KMS-11 (cell line): ENCODE measurements at regions not wholly inside any gene's neighbourhood (a gene's known extent, or its start where the extent isn't known, plus 50 kb on each side); places are given as distances from the start of the nearest gene placed in this dataset.

ENCODE experiments used
- H2AFZ ChIP-seq: fragments of 200-600 bp; sonication (generic); 2 replicates; pipeline ENCODE4 v1.6.1; 2016; ENCODE audit warnings: antibody characterized with exemption, mixed run types, low read depth
- H3K27ac ChIP-seq: fragments of 200-600 bp; sonication (generic); 2 replicates; pipeline ENCODE4 v1.6.1; 2016; ENCODE audit warnings: mild to moderate bottlenecking, mixed run types
- H3K27me3 ChIP-seq: fragments of 200-600 bp; sonication (generic); 2 replicates; pipeline ENCODE4 v1.6.1; 2017; ENCODE audit warnings: mild to moderate bottlenecking, low read depth, mixed run types, moderate library complexity; ENCODE audit not compliant: insufficient read depth
- H3K36me3 ChIP-seq: fragments of 200-600 bp; sonication (generic); 2 replicates; pipeline ENCODE4 v1.6.1; 2017; ENCODE audit warnings: mild to moderate bottlenecking, mixed run types; ENCODE audit not compliant: insufficient read depth
- H3K4me1 ChIP-seq: fragments of 200-600 bp; sonication (generic); 2 replicates; pipeline ENCODE4 v1.6.1; 2016; ENCODE audit warnings: mild to moderate bottlenecking, low read depth, mixed run types; ENCODE audit not compliant: poor library complexity, severe bottlenecking
- H3K4me2 ChIP-seq: fragments of 200-600 bp; sonication (generic); 2 replicates; pipeline ENCODE4 v1.7.0; 2016; ENCODE audit warnings: mild to moderate bottlenecking, mixed run types
- H3K4me3 ChIP-seq: fragments of 200-600 bp; sonication (generic); IDR thresholded peaks from 2 replicates; pipeline ENCODE4 v1.6.1; 2017; ENCODE audit warnings: low read depth, low read length, mixed read lengths; ENCODE audit not compliant: insufficient read depth
- H3K79me2 ChIP-seq: fragments of 200-600 bp; sonication (generic); 2 replicates; pipeline ENCODE4 v1.6.1; 2016; ENCODE audit warnings: low read depth, mixed run types; ENCODE audit not compliant: insufficient read depth
- H3K9ac ChIP-seq: fragments of 200-600 bp; sonication (generic); 2 replicates; pipeline ENCODE4 v1.6.1; 2016; ENCODE audit warnings: mild to moderate bottlenecking, mixed run types
- H4K20me1 ChIP-seq: fragments of 200-600 bp; sonication (generic); 2 replicates; pipeline ENCODE4 v1.6.1; 2016; ENCODE audit warnings: mild to moderate bottlenecking, mixed run types; ENCODE audit not compliant: insufficient read depth
- TF ChIP-seq, protein P1 (sequence below): fragments of 200-600 bp; sonication (generic); conservative IDR thresholded peaks from 2 replicates; pipeline ENCODE4 v1.6.1; 2017; ENCODE audit warnings: low read depth, mild to moderate bottlenecking, antibody characterized with exemption, low read length, moderate library complexity, mixed read lengths

DNA sequence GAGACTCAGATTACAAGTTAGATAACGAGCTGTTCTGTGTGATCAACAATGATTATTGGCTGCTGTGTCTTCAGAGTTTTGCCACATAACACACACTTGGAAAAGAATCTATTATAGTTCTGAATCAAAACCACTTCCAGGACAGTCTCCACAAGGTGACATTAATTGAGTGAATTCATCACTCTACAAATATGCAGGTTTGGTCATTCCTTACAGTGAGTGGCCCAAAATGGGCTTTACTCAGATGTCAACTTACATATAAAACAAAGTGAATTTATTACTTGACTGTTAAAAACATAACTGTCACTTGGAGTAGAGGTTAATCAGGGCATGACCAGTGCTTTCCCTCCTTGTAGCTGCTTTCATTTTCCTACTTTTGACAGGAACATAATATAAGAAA, 984.3 kb downstream of the REEP3 start:
- Histone ChIP-seq H3K9ac (no peak overlapping the region), H3K4me3 (no peak overlapping the region), H3K79me2 (no peaks in the 10 kb centered on the region), H3K4me2 (no peak overlapping the region), H3K36me3 (no peaks in the 10 kb centered on the region), H3K4me1 (no peaks in the 10 kb centered on the region), H3K27ac (no peak overlapping the region), H4K20me1 (no peaks in the 10 kb centered on the region), H3K27me3 (no peaks in the 10 kb centered on the region), H2AFZ (no peak overlapping the region)
- TF ChIP-seq, protein P1, sequence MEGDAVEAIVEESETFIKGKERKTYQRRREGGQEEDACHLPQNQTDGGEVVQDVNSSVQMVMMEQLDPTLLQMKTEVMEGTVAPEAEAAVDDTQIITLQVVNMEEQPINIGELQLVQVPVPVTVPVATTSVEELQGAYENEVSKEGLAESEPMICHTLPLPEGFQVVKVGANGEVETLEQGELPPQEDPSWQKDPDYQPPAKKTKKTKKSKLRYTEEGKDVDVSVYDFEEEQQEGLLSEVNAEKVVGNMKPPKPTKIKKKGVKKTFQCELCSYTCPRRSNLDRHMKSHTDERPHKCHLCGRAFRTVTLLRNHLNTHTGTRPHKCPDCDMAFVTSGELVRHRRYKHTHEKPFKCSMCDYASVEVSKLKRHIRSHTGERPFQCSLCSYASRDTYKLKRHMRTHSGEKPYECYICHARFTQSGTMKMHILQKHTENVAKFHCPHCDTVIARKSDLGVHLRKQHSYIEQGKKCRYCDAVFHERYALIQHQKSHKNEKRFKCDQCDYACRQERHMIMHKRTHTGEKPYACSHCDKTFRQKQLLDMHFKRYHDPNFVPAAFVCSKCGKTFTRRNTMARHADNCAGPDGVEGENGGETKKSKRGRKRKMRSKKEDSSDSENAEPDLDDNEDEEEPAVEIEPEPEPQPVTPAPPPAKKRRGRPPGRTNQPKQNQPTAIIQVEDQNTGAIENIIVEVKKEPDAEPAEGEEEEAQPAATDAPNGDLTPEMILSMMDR: no peak

DNA sequence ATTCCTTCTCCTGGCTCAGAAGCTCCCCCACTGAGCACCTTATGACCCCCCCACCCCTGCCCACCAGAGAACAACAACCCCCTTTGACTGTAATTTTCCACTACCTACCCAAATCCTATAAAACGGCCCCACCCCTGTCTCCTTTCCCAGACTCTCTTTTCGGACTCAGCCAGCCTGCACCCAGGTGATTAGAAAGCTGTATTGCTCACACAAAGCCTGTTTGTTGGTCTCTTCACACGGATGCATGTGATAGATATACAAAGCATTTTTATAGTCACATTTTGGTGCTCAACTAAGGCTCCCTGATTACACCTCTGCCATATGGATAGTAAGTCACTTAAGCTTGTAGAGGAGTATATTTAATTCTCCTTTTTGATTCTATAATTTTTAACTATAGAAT, 985.8 kb downstream of the REEP3 start:
- Histone ChIP-seq H3K79me2 (no peaks in the 10 kb centered on the region), H3K4me2 (no peak overlapping the region), H3K27ac (no peak overlapping the region), H3K27me3 (no peaks in the 10 kb centered on the region), H3K36me3 (no peaks in the 10 kb centered on the region), H3K9ac (no peak overlapping the region), H3K4me1 (no peaks in the 10 kb centered on the region), H4K20me1 (no peaks in the 10 kb centered on the region), H2AFZ (no peak overlapping the region), H3K4me3 (no peak overlapping the region)
- TF ChIP-seq, protein P1: no peak

DNA sequence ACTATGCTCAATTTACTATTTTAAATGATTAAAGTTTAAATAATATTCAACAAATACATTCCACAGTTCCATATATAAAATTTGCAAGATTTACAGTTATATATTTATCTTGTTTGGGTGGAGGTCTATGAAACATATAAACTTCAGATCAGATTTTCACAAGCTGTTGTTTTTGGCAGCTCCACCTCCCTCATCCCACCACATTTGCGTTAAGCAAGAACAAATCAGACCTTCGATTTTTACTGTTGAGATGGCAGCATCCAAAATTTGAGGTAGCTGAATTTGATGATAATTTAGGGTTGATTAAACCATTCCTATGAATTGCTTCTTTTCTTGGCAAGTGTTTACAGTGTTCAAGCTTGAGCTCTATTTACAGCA, 986.4 kb downstream of the REEP3 start:
- Histone ChIP-seq H4K20me1 (no peaks in the 10 kb centered on the region), H3K27me3 (no peaks in the 10 kb centered on the region), H3K9ac (no peak overlapping the region), H3K4me3 (no peak overlapping the region), H3K36me3 (no peaks in the 10 kb centered on the region), H3K27ac (no peak overlapping the region), H2AFZ (no peak overlapping the region), H3K4me2 (no peak overlapping the region), H3K4me1 (no peaks in the 10 kb centered on the region), H3K79me2 (no peaks in the 10 kb centered on the region)
- TF ChIP-seq, protein P1: no peak

DNA sequence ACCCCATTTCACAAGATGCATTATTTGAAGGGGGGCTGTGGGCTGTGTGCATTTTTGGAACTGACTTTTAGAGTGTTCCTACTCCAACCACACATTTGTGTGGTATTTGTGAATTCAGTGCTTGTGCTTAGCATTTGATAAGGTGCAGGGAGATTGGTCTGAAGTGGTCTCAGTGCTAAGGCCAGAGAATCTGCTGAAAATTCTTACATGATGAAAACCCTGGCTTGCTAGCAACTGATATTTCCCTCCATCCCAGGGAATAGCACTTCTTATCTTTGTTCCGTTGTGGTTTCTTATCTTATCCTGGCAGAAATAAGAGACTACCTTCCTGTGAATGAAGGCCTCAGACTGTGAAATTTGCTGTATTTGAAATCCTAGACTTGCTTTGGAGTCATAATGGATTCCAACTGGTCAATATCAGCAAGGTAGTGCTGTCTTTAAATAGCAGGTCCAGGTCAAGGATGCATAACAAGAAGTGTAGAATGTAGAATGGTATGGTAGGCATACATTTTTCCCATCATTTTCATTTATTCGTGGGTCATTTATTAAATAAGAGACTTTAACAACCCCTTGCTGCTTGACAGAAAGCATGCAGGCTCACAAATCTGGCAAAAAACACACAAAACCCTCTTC, 986.9 kb downstream of the REEP3 start:
- Histone ChIP-seq H3K4me2 (no peak overlapping the region), H3K9ac (no peak overlapping the region), H3K36me3 (no peaks in the 10 kb centered on the region), H3K4me3 (no peak overlapping the region), H2AFZ (no peak overlapping the region), H3K4me1 (no peaks in the 10 kb centered on the region), H3K79me2 (no peaks in the 10 kb centered on the region), H4K20me1 (no peaks in the 10 kb centered on the region), H3K27me3 (no peaks in the 10 kb centered on the region), H3K27ac (no peak overlapping the region)
- TF ChIP-seq, protein P1: no peak
